Omental fat pad (tissue), 3 donors: ENCODE measurements at regions not wholly inside any gene's neighbourhood (a gene's known extent, or its start where the extent isn't known, plus 50 kb on each side); places are given as distances from the start of the nearest gene placed in this dataset.

ENCODE experiments used
- ATAC-seq: fragments of 150-250 bp; one replicate; pipeline ENCODE4 v1.9.1; 2016; ENCODE audit warnings: mild to moderate bottlenecking, moderate library complexity; ENCODE audit not compliant: low FRiP score
- DNase-seq: peaks from one replicate; pipeline ENCODE4 v3.0.0-alpha.2; 2019; ENCODE audit warnings: low spot score
- TF ChIP-seq, protein P1 (sequence below), 3 donors: fragments of 450-650 bp; IDR thresholded peaks; one replicate each; pipeline ENCODE4 v1.5.1; 2016 to 2017; ENCODE audit warnings: antibody characterized with exemption in 3 of 3, mild to moderate bottlenecking in 3 of 3, moderate library complexity in 2 of 3

DNA sequence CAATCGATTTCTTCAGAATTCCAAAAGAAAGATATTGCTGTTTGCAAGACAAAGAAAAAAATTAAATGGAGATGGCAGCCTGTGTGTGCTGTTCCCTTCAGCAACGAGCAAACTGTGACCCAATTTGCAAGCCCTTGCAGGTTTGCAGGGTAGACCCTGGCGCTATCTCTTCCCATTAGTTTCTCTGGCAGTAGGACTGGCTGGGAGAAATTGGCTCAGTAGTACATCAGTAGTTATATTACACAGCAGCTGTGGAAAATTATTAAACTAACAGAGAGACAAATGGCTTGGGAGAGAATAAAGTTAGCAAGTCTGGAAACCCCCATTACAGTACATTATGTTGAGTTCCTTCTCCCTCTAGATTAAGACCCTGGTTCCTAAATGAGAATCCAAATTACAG, 116.4 kb upstream of the ITGB1 start:
- ATAC-seq: no peak

GRCh38 chr10:33073641-33074415, 115.8 kb upstream of the ITGB1 start:
- ATAC-seq (no peak), DNase-seq (no peak)
- TF ChIP-seq, protein P1, sequence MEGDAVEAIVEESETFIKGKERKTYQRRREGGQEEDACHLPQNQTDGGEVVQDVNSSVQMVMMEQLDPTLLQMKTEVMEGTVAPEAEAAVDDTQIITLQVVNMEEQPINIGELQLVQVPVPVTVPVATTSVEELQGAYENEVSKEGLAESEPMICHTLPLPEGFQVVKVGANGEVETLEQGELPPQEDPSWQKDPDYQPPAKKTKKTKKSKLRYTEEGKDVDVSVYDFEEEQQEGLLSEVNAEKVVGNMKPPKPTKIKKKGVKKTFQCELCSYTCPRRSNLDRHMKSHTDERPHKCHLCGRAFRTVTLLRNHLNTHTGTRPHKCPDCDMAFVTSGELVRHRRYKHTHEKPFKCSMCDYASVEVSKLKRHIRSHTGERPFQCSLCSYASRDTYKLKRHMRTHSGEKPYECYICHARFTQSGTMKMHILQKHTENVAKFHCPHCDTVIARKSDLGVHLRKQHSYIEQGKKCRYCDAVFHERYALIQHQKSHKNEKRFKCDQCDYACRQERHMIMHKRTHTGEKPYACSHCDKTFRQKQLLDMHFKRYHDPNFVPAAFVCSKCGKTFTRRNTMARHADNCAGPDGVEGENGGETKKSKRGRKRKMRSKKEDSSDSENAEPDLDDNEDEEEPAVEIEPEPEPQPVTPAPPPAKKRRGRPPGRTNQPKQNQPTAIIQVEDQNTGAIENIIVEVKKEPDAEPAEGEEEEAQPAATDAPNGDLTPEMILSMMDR (IDR thresholded peaks at IDR 0.05): no peak

More for the DNA sequence above, 116.4 kb upstream of the ITGB1 start:
- TF ChIP-seq, protein P1 (IDR thresholded peaks at IDR 0.05): no peak
- DNase-seq: no peak

DNA sequence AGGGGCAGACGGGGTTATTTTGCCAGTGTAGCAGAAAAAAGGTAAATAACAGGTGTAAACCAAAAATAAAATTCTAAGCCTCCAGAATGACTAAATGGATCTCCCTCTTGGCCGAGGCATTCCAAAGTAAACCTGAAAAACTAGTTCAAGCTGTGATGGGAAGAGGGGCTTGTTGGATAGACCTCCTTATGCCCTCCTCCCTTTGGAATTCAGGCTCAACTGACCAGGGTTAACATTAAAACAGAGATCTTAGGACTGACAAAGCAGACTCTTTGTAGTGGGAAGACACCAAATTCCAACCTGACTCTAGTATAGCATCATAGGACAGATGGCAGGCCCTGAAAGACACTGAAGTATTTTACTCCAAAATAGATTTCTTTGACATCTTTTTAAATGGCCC, 113.8 kb upstream of the ITGB1 start:
- no peak for ATAC-seq
- TF ChIP-seq, protein P1 (IDR thresholded peaks at IDR 0.05): no peak
- DNase-seq: no peak

GRCh38 chr10:33070101-33070500, 112.1 kb upstream of the ITGB1 start:
- DNase-seq (no peak), ATAC-seq (no peak)
- TF ChIP-seq, protein P1 (IDR thresholded peaks at IDR 0.05): no peak

GRCh38 chr10:33067917-33068316, 109.9 kb upstream of the ITGB1 start:
- DNase-seq: no peak
- TF ChIP-seq, protein P1 (IDR thresholded peaks at IDR 0.05): no peak
- ATAC-seq: no peak

DNA sequence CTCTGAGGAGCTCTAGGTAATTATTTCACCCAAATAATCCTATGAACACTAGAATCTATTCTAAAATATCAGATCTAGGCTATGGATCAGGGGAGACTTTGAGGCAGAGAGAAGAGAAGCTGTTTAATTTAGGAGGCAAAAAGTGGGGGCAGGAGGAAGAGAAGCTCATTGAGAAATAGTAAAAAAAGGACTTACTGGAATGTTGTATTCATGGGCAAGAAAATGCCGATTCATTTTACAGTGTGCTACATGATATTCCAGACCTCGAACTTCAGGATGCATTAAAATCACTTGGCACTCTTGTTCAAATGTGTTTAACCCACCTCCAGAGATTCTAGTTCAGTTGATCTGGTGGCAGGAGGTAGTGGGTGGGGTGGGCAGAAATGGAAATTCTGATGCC, 109.5 kb upstream of the ITGB1 start:
- TF ChIP-seq, protein P1 (IDR thresholded peaks at IDR 0.05): no peak
- ATAC-seq: no peak
- no peak for DNase-seq

- TF ChIP-seq, protein P1 (IDR thresholded peaks at IDR 0.05): no peak
- ATAC-seq (no peak), DNase-seq (no peak)
Measured at GRCh38 chr10:33066558-33067236, 108.7 kb upstream of the ITGB1 start.
